IPS DF 6.9 (cell line): ENCODE measurements at regions not wholly inside any gene's neighbourhood (a gene's known extent, or its start where the extent isn't known, plus 50 kb on each side); places are given as distances from the start of the nearest gene placed in this dataset.
"Not testable (repeated sequence)": the region's sequence is repeated elsewhere in the genome, so short reads cannot be mapped to it uniquely, and the experiment has no call there.

Source experiments
- DNase-seq: peaks from one replicate; pipeline ENCODE4 v3.0.0-alpha.2; 2013; ENCODE audit warnings: low read depth, low spot score
- H3K27ac ChIP-seq: one replicate; pipeline ENCODE4 v1.5.1; 2013; ENCODE audit warnings: low read length, control low read depth
- H3K27me3 ChIP-seq: 2 replicates; pipeline ENCODE4 v1.6.1; 2013; ENCODE audit warnings: mild to moderate bottlenecking, low read length; ENCODE audit not compliant: control insufficient read depth, insufficient read depth
- H3K36me3 ChIP-seq: 2 replicates; pipeline ENCODE4 v1.6.1; 2013; ENCODE audit warnings: low read length; ENCODE audit not compliant: control insufficient read depth, insufficient read depth
- H3K4me1 ChIP-seq: 2 replicates; pipeline ENCODE4 v1.6.1; 2013; ENCODE audit warnings: low read length; ENCODE audit not compliant: control insufficient read depth, insufficient read depth
- H3K4me3 ChIP-seq: 2 replicates; pipeline ENCODE4 v1.5.1; 2013; ENCODE audit warnings: mild to moderate bottlenecking, low read length
- H3K9me3 ChIP-seq: 2 replicates; pipeline ENCODE4 v1.6.1; 2013; ENCODE audit warnings: low read length, inconsistent platforms; ENCODE audit not compliant: control insufficient read depth, insufficient read depth
- WGBS: extraction: QIAGEN DNeasy Blood & Tissue Kit; methylation state at CpG from one replicate; pipeline ENCODE4 v1.1.7; 2013; ENCODE audit warnings: mixed read lengths, missing lambda C conversion rate; ENCODE audit not compliant: insufficient read length, insufficient coverage; 5-methylcytosine and 5-hydroxymethylcytosine counted together

DNA sequence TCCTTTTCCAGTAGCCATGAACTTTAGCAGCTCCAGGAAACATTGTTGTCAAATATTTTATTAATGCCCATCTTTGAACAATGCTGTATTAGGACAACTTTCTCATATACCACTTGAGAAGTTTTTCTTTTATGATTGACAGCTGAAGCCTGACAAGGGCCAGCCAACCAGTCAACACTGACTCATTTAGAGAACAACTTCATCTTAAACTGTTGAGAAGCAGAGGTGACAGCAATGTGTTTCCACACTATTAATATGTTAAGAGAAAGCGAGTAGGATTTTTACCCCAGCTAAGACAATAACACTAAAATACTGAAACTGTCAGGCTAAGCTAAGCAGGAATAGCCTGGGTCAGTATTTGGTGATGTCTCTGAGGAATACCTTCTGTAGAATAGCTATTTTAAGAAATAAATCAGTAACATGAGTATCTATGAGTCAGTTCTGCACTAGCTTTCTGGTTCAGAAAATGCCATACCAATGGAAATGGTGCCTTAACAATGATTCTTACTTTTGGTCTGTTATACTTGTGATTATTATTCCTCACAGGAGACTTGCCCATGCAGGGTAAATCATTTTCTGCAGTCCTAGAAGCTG is 168.8 kb upstream of the POT1 start:
- Histone ChIP-seq H3K36me3 (no peaks in the 10 kb centered on the region), H3K4me3 (no peak overlapping the region), H3K4me1 (peaks cover 2% of the 10 kb centered on the region; the same call in 1 of the 2 replicates), H3K27ac (no peak overlapping the region), H3K9me3 (no peaks in the 10 kb centered on the region), H3K27me3 (no peaks in the 10 kb centered on the region)
- WGBS, result no CpG with 5 or more reads among the region's 1 CpG
- no peak for DNase-seq

DNA sequence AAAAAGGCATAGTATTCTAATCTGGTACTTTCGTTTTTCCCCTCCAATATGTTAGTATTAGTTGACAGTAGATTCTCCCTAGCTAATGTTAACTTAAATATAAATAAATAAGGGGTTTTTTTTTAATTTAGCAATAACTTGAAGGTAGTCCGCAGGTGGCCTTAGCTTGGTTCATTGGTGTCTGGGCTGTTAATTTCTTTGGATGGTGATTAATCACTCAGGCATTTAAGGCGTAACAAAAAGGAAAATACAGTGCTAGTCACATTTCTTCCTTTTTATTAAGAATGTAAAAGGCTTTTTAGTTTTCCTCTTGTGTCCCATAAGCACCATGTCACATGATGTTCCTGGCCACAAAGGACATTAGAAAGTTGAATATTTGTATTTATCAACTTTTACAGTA is 161.0 kb upstream of the POT1 start:
- no peaks in the 10 kb centered on the region for H3K9me3 ChIP-seq
- H3K4me3 ChIP-seq, result no peak overlapping the region
- peaks cover 2% of the 10 kb centered on the region; the same call in 1 of the 2 replicates for H3K4me1 ChIP-seq
- DNase-seq, result no peak
- no CpG with 5 or more reads among the region's 3 CpGs for WGBS
- H3K27ac ChIP-seq, result no peak overlapping the region
- H3K36me3 ChIP-seq, result no peaks in the 10 kb centered on the region
- H3K27me3 ChIP-seq, result no peaks in the 10 kb centered on the region

DNA sequence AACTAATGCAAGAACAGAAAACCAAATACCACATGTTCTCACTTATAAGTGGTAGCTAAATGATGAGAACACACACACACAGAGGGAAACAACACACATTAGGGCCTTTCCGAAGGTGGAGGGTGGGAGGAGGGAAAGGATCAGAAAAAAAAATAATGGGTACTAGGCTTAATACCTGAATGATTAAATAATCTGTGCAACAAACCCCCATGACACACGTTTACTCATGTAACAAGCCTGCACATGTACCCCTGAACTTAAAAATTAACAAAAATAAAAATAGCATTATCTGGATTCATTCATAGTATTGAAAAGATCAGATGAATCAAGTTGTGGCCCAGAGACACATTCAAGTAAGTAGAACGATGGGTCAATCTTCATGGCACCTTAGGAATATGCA is 159.5 kb upstream of the POT1 start:
- no peaks in the 10 kb centered on the region for H3K9me3 ChIP-seq
- H3K4me1 ChIP-seq, result no peaks in the 10 kb centered on the region
- no peaks in the 10 kb centered on the region for H3K27me3 ChIP-seq
- no peak overlapping the region for H3K4me3 ChIP-seq
- H3K27ac ChIP-seq, result no peak overlapping the region
- no peaks in the 10 kb centered on the region for H3K36me3 ChIP-seq
- no CpG with 5 or more reads among the region's 3 CpGs for whole genome bisulfite sequencing
- DNase-seq, result no peak

DNA sequence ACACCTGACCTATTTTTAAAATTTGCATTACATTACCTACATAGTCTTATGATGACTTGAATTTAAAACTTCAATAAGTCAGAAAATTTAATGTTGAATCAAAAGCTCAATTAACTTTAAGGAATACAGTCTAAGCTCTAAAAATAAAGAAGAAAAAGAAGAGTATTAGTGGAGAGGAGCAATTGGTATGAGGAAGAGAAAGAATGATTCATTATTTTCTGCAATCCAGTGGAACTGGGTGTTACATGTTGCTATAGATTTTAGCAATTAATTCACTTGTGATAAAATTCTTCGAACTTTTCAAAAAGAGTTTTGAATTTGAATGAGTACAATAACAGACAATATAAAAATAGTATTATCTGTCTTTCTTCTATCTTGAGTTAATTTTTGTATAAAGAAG is 158.9 kb upstream of the POT1 start:
- H3K4me1 ChIP-seq, result no peaks in the 10 kb centered on the region
- no peaks in the 10 kb centered on the region for H3K36me3 ChIP-seq
- DNase-seq, result no peak
- no CpG with 5 or more reads among the region's 1 CpG for WGBS
- H3K27ac ChIP-seq, result no peak overlapping the region
- no peak overlapping the region for H3K4me3 ChIP-seq
- no peaks in the 10 kb centered on the region for H3K27me3 ChIP-seq
- no peaks in the 10 kb centered on the region for H3K9me3 ChIP-seq

DNA sequence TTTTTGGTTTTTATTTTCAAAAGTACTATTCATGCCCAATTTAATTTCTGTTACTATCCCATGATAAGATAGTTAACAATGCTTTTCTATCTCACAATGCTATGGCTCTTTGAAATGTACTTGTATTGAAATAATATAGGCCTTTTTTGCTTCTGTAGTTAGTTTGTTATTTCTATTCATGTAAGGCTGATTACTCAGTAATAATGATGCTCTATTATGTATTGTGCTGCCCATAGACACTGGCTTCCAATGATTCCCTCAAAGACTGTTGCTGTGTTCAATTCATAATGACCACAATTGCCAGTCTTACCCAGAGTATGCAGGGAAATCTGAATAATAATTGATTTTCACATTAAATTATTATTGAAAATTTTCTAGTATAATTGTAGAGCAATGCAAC is 155.5 kb upstream of the POT1 start:
- DNase-seq, result no peak
- H3K36me3 ChIP-seq, result no peaks in the 10 kb centered on the region
- no peak overlapping the region for H3K4me3 ChIP-seq
- no peaks in the 10 kb centered on the region for H3K9me3 ChIP-seq
- no peak overlapping the region for H3K27ac ChIP-seq
- no peaks in the 10 kb centered on the region for H3K4me1 ChIP-seq
- no peaks in the 10 kb centered on the region for H3K27me3 ChIP-seq

DNA sequence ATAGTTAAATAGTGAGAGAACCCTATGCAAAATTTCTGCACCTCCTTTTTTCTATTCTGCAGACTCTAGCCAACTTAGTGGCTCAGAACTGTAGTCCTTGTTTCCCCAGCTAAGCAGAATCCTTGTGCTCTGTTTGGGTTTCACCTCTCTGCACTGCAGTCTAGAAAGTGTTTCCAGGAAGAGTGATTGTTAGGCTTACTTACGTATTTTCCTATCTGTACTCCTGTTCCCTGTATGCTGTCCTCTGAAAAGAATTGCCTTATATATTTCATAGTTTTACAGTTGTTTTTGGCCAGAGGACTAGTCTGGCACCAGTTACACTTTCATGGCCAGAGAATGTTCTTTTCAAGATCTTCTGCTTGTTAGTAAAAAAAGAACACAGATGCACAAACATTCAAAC is 154.6 kb upstream of the POT1 start:
- H3K4me1 ChIP-seq, result no peaks in the 10 kb centered on the region
- no peaks in the 10 kb centered on the region for H3K36me3 ChIP-seq
- DNase-seq, result no peak
- no CpG with 5 or more reads among the region's 1 CpG for WGBS
- no peak overlapping the region for H3K4me3 ChIP-seq
- no peaks in the 10 kb centered on the region for H3K27me3 ChIP-seq
- H3K9me3 ChIP-seq, result no peaks in the 10 kb centered on the region
- no peak overlapping the region for H3K27ac ChIP-seq

DNA sequence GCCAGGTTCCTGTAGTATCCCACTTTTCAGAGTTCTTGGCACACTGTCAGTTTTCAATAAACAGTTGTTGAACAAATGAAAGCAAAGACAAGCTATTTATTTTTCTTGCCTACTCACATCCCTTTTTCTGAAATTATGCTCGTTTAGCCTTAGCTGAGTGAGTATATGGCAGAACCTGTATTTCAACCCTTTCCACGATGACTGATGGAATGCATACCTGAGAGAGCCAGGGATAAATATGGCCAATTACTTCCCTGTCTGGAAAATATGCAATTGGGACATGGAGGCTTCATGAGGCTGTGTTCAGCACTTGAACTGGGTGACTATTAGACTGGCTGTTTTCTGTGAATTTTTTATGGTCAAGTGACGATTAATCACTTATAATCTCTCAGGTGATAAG is 144.5 kb upstream of the POT1 start:
- H3K4me1 ChIP-seq, result no peaks in the 10 kb centered on the region; the same call in 1 of the 2 replicates
- no CpG with 5 or more reads among the region's 3 CpGs for WGBS
- no peak for DNase-seq
- no peaks in the 10 kb centered on the region for H3K27me3 ChIP-seq
- no peaks in the 10 kb centered on the region for H3K36me3 ChIP-seq
- H3K27ac ChIP-seq, result no peak overlapping the region
- H3K9me3 ChIP-seq, result no peaks in the 10 kb centered on the region
- no peak overlapping the region for H3K4me3 ChIP-seq

DNA sequence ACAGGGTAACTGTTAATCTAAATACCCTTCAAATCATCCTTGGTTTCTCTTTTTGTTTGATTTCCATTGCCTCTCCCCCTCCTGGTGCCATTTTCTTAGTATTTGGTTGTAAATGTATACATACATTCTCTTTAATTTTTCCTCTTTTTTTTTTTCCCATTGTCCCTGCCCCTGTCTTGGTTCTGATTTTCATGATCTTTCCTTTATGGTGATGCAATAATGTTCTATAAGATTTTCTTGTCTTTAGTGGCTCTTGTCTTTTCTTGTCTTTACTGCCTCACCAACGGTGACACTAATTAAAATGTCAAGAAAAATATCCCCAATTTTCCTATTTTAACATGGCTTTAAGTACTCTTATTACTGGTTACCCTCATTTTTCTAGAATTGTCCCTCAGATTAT is 135.9 kb upstream of the POT1 start:
- Histone ChIP-seq H3K9me3 (no peaks in the 10 kb centered on the region), H3K4me1 (no peaks in the 10 kb centered on the region; the same call in 1 of the 2 replicates), H3K36me3 (no peaks in the 10 kb centered on the region), H3K27me3 (no peaks in the 10 kb centered on the region), H3K4me3 (no peak overlapping the region), H3K27ac (no peak overlapping the region)
- no CpG with 5 or more reads among the region's 1 CpG for WGBS
- no peak for DNase-seq

DNA sequence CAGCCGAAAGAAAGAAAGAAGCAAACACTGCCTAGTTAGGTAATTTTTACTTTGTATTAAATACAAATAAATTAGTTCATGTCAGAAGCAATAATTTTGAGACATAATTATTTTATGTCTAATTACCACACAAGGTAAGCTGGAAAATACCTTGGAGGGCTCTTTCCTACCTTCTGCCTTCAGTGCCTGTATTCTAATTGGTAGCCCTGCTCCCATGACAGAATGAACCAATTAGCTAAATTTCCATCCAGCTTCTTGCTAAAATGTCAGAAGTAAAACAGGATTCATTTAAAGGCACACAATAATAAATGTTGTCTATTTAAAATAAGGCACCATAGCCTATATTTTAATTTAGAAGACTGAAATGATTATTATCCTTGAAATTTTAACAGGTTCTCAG is 135.4 kb upstream of the POT1 start:
- H3K9me3 ChIP-seq, result no peaks in the 10 kb centered on the region
- no peaks in the 10 kb centered on the region for H3K27me3 ChIP-seq
- H3K4me1 ChIP-seq, result no peaks in the 10 kb centered on the region
- no peaks in the 10 kb centered on the region for H3K36me3 ChIP-seq
- no peak overlapping the region for H3K27ac ChIP-seq
- WGBS, result no CpG with 5 or more reads among the region's 1 CpG
- H3K4me3 ChIP-seq, result no peak overlapping the region
- DNase-seq, result no peak

DNA sequence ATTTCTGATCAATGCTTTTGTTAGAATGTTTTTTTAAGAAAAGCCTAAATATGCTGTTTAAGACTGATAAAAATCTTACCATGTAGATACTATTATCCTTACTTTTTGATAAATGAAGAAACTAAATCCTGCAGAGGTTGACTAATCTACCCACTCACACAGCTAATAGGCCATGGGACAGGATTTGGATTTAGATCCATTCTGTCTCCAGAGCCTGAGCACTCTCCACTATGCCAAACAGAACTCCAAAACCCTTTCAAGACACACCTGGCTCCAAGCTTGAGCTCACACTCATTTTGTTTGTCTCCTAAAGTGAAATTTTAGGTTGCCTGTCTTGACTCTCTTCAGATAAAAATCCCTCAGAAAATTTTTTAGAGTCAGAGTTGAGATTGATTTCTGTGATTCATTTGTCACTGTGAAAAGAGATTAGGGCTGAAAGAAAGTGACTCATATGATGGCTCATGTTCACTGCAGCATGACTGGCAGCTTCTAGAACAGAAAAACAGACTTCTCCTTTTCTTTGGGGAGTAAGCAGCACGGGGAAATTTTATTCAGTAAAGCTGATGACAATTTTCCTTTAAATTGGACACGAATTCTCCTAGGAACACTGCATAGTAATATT is 132.3 kb upstream of the POT1 start:
- H3K9me3 ChIP-seq, result no peaks in the 10 kb centered on the region
- H3K4me1 ChIP-seq, result no peaks in the 10 kb centered on the region
- H3K27me3 ChIP-seq, result no peaks in the 10 kb centered on the region
- WGBS, result no CpG with 5 or more reads among the region's 2 CpGs
- no peak overlapping the region for H3K27ac ChIP-seq
- no peak for DNase-seq
- no peaks in the 10 kb centered on the region for H3K36me3 ChIP-seq
- H3K4me3 ChIP-seq, result no peak overlapping the region

DNA sequence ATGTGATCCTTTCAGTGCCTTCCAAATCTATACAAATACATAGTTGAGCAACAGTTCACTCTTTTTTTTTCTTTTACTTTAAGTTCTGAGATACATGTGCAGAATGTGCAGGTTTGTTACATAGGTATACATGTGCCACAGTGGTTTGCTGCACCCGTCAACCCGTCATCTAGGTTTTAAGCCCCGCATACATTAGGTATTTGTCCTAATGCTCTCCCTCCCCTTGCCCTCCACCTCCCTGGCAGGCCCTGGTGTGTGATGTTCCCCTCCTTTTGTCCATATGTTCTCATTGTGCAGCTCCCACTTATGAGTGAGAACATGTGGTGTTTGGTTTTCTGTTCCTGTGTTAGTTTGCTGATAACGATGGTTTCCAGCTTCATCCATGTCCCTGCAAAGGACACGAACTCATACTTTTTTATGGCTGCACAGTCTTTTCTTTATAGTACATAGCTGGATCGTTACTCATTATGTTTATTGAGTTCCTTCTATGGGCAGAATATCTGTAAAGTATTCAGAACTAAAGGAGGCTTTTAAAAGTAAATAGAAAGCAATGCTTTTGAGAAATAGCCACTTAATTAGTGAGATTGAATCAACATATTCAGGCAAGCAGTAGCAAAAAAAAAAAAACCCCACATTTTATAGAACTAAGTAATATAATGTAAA is 131.6 kb upstream of the POT1 start:
- not testable (repeated sequence) for H3K36me3 ChIP-seq, H3K9me3 ChIP-seq, H3K27me3 ChIP-seq, H3K4me3 ChIP-seq, DNase-seq, H3K27ac ChIP-seq, H3K4me1 ChIP-seq
- no CpG with 5 or more reads among the region's 6 CpGs for WGBS
